ENCODE measurements at regions not wholly inside any gene's neighbourhood (a gene's known extent, or its start where the extent isn't known, plus 50 kb on each side); places are given as distances from the start of the nearest gene placed in this dataset.

DNA sequence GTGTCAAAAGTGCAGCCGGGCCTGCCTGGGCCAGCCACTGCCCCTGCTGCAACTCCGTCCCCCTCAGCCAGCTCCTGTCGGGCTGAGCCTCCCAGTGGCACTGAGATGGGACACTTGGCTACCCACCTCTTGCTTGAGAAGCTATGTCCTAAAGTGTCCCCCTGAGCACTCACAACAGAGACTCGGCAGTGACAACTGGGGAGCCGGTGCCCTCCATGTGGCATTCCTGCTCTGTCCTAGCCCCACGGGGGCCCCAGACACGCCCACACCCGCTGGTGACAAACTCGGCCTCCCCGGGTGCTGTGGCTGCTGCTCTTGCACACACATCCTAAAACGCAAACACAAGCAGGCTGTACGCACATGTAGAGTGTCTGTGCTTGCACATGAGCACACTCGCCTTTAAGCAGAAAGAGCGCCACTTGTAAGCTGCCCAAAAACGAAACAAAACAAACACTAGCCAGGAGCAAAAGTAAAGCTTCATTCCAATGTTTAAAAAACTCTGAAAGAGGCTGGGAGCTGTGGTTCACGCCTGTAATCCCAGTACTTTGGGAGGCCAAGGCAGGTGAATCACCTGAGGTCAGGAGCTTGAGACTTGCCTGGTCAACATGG, 253.9 kb downstream of the RBFOX3 start:
- TF ChIP-seq, protein P1, sequence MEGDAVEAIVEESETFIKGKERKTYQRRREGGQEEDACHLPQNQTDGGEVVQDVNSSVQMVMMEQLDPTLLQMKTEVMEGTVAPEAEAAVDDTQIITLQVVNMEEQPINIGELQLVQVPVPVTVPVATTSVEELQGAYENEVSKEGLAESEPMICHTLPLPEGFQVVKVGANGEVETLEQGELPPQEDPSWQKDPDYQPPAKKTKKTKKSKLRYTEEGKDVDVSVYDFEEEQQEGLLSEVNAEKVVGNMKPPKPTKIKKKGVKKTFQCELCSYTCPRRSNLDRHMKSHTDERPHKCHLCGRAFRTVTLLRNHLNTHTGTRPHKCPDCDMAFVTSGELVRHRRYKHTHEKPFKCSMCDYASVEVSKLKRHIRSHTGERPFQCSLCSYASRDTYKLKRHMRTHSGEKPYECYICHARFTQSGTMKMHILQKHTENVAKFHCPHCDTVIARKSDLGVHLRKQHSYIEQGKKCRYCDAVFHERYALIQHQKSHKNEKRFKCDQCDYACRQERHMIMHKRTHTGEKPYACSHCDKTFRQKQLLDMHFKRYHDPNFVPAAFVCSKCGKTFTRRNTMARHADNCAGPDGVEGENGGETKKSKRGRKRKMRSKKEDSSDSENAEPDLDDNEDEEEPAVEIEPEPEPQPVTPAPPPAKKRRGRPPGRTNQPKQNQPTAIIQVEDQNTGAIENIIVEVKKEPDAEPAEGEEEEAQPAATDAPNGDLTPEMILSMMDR (IDR thresholded peaks at IDR 0.05 in 2 of 3, conservative IDR thresholded peaks at IDR 0.05 in 1 of 3; ENCODE audit: borderline replicate concordance in 1 of 3, insufficient read depth in 1 of 3, low read depth in 2 of 3, low read length in 2 of 3): no peak
- no peak for TF ChIP-seq EZH2phosphoT487 (IDR thresholded peaks at IDR 0.05; ENCODE audit: borderline replicate concordance)
- TF ChIP-seq, protein P2, sequence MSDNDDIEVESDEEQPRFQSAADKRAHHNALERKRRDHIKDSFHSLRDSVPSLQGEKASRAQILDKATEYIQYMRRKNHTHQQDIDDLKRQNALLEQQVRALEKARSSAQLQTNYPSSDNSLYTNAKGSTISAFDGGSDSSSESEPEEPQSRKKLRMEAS (IDR thresholded peaks at IDR 0.05): no peak
- no peak for TF ChIP-seq POLR2AphosphoS5 (IDR thresholded peaks at IDR 0.05; ENCODE audit: low read depth, low read length)
- TF ChIP-seq, protein P3, sequence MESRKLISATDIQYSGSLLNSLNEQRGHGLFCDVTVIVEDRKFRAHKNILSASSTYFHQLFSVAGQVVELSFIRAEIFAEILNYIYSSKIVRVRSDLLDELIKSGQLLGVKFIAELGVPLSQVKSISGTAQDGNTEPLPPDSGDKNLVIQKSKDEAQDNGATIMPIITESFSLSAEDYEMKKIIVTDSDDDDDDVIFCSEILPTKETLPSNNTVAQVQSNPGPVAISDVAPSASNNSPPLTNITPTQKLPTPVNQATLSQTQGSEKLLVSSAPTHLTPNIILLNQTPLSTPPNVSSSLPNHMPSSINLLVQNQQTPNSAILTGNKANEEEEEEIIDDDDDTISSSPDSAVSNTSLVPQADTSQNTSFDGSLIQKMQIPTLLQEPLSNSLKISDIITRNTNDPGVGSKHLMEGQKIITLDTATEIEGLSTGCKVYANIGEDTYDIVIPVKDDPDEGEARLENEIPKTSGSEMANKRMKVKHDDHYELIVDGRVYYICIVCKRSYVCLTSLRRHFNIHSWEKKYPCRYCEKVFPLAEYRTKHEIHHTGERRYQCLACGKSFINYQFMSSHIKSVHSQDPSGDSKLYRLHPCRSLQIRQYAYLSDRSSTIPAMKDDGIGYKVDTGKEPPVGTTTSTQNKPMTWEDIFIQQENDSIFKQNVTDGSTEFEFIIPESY (IDR thresholded peaks at IDR 0.05; ENCODE audit: extremely low read depth, insufficient replicate concordance, low read length): no peak
